ENCODE measurements at regions not wholly inside any gene's neighbourhood (a gene's known extent, or its start where the extent isn't known, plus 50 kb on each side); places are given as distances from the start of the nearest gene placed in this dataset.

- TF ChIP-seq, protein P1, sequence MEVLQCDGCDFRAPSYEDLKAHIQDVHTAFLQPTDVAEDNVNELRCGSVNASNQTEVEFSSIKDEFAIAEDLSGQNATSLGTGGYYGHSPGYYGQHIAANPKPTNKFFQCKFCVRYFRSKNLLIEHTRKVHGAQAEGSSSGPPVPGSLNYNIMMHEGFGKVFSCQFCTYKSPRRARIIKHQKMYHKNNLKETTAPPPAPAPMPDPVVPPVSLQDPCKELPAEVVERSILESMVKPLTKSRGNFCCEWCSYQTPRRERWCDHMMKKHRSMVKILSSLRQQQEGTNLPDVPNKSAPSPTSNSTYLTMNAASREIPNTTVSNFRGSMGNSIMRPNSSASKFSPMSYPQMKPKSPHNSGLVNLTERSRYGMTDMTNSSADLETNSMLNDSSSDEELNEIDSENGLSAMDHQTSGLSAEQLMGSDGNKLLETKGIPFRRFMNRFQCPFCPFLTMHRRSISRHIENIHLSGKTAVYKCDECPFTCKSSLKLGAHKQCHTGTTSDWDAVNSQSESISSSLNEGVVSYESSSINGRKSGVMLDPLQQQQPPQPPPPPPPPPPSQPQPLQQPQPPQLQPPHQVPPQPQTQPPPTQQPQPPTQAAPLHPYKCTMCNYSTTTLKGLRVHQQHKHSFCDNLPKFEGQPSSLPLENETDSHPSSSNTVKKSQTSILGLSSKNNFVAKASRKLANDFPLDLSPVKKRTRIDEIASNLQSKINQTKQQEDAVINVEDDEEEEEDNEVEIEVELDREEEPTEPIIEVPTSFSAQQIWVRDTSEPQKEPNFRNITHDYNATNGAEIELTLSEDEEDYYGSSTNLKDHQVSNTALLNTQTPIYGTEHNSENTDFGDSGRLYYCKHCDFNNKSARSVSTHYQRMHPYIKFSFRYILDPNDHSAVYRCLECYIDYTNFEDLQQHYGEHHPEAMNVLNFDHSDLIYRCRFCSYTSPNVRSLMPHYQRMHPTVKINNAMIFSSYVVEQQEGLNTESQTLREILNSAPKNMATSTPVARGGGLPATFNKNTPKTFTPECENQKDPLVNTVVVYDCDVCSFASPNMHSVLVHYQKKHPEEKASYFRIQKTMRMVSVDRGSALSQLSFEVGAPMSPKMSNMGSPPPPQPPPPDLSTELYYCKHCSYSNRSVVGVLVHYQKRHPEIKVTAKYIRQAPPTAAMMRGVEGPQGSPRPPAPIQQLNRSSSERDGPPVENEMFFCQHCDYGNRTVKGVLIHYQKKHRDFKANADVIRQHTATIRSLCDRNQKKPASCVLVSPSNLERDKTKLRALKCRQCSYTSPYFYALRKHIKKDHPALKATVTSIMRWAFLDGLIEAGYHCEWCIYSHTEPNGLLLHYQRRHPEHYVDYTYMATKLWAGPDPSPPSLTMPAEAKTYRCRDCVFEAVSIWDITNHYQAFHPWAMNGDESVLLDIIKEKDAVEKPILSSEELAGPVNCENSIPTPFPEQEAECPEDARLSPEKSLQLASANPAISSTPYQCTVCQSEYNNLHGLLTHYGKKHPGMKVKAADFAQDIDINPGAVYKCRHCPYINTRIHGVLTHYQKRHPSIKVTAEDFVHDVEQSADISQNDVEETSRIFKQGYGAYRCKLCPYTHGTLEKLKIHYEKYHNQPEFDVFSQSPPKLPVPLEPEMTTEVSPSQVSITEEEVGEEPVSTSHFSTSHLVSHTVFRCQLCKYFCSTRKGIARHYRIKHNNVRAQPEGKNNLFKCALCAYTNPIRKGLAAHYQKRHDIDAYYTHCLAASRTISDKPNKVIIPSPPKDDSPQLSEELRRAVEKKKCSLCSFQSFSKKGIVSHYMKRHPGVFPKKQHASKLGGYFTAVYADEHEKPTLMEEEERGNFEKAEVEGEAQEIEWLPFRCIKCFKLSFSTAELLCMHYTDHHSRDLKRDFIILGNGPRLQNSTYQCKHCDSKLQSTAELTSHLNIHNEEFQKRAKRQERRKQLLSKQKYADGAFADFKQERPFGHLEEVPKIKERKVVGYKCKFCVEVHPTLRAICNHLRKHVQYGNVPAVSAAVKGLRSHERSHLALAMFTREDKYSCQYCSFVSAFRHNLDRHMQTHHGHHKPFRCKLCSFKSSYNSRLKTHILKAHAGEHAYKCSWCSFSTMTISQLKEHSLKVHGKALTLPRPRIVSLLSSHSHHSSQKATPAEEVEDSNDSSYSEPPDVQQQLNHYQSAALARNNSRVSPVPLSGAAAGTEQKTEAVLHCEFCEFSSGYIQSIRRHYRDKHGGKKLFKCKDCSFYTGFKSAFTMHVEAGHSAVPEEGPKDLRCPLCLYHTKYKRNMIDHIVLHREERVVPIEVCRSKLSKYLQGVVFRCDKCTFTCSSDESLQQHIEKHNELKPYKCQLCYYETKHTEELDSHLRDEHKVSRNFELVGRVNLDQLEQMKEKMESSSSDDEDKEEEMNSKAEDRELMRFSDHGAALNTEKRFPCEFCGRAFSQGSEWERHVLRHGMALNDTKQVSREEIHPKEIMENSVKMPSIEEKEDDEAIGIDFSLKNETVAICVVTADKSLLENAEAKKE (CRISPR knock-in tag; IDR thresholded peaks at IDR 0.05): no peak
These were observed 369.9 kb downstream of the WDR11 start (continued) for GRCh38 chr10:121221072-121221471.

- H3K4me1 Mint-ChIP-seq: peaks cover 9% of the 10 kb centered on the region; the same call in 2 of the 3 replicates
- no peak overlapping the region for H3K27ac Mint-ChIP-seq
- Histone ChIP-seq H3K27me3 (ENCODE audit: insufficient read depth) (no peaks in the 10 kb centered on the region), H4K20me1 (replicated peaks; ENCODE audit: insufficient read depth) (no peaks in the 10 kb centered on the region), H3K4me3 (no peak overlapping the region), H3K36me3 (ENCODE audit: insufficient read depth) (no peaks in the 10 kb centered on the region), H2AFZ (no peak overlapping the region), H3K27ac (ENCODE audit: low read depth) (no peak overlapping the region), H3K4me1 (ENCODE audit: insufficient read depth) (peaks cover 6% of the 10 kb centered on the region; the same call in 1 of the 2 replicates), H3F3A (replicated peaks; ENCODE audit: low read depth) (no peaks in the 10 kb centered on the region), H3K9me2 (ENCODE audit: insufficient read depth) (0 out of 2 replicates have a peak, but pooled peaks cover 6% of the 10 kb centered on the region), H3K4me2 (no peak overlapping the region), H3K79me2 (replicated peaks; ENCODE audit: insufficient read depth) (no peaks in the 10 kb centered on the region)
- ATAC-seq (peak; percentile 38; the same call in 2 of the 3 replicates), DNase-seq (ENCODE audit: low spot score) (peak; percentile 12)
- TF ChIP-seq POLR2AphosphoS5 (IDR thresholded peaks at IDR 0.05; ENCODE audit: low read depth): no peak
- TF ChIP-seq, protein P2, sequence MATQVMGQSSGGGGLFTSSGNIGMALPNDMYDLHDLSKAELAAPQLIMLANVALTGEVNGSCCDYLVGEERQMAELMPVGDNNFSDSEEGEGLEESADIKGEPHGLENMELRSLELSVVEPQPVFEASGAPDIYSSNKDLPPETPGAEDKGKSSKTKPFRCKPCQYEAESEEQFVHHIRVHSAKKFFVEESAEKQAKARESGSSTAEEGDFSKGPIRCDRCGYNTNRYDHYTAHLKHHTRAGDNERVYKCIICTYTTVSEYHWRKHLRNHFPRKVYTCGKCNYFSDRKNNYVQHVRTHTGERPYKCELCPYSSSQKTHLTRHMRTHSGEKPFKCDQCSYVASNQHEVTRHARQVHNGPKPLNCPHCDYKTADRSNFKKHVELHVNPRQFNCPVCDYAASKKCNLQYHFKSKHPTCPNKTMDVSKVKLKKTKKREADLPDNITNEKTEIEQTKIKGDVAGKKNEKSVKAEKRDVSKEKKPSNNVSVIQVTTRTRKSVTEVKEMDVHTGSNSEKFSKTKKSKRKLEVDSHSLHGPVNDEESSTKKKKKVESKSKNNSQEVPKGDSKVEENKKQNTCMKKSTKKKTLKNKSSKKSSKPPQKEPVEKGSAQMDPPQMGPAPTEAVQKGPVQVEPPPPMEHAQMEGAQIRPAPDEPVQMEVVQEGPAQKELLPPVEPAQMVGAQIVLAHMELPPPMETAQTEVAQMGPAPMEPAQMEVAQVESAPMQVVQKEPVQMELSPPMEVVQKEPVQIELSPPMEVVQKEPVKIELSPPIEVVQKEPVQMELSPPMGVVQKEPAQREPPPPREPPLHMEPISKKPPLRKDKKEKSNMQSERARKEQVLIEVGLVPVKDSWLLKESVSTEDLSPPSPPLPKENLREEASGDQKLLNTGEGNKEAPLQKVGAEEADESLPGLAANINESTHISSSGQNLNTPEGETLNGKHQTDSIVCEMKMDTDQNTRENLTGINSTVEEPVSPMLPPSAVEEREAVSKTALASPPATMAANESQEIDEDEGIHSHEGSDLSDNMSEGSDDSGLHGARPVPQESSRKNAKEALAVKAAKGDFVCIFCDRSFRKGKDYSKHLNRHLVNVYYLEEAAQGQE (IDR thresholded peaks at IDR 0.05; ENCODE audit: unreplicated experiment): no peak
- TF ChIP-seq NANOG (IDR thresholded peaks at IDR 0.05; ENCODE audit: borderline replicate concordance): no peak
- TF ChIP-seq CTCF (conservative IDR thresholded peaks at IDR 0.05; ENCODE audit: low read depth in 2 of 2): peak in 1 of 2 experiments; percentile 22; a peak in 1 of 4 replicates
- no peak for TF ChIP-seq ZNF114 (CRISPR knock-in tag; IDR thresholded peaks at IDR 0.05)
- no peak for TF ChIP-seq JUNB (IDR thresholded peaks at IDR 0.05; ENCODE audit: unreplicated experiment)
- H3K27me3 Mint-ChIP-seq (ENCODE audit: insufficient read depth, low read depth, poor library complexity): no peaks in the 10 kb centered on the region
- H3K36me3 Mint-ChIP-seq (ENCODE audit: low read depth): no peaks in the 10 kb centered on the region
- no peaks in the 10 kb centered on the region for H3K9me3 Mint-ChIP-seq
- H3K4me3 Mint-ChIP-seq: no peak overlapping the region
These were observed 370.8 kb downstream of the WDR11 start for GRCh38 chr10:121221991-121222390.

Measured in GM23338 (cell line).